ENCODE measurements at regions not wholly inside any gene's neighbourhood (a gene's known extent, or its start where the extent isn't known, plus 50 kb on each side); places are given as distances from the start of the nearest gene placed in this dataset.

GRCh38 chr12:47570151-47570550 lies 135.7 kb downstream of the RPAP3 start:
- no peak for TF ChIP-seq GABPA (IDR thresholded peaks at IDR 0.05; ENCODE audit: low read depth)
- no peak for TF ChIP-seq KAT2A (conservative IDR thresholded peaks at IDR 0.05; ENCODE audit: control insufficient read depth, low read depth, low read length)

All from GM12878 (cell line).